ENCODE measurements at regions not wholly inside any gene's neighbourhood (a gene's known extent, or its start where the extent isn't known, plus 50 kb on each side); places are given as distances from the start of the nearest gene placed in this dataset.

GRCh38 chrX:149992918-149993317, 54.6 kb upstream of the EOLA2 start:
- no peak for DNase-seq (ENCODE audit: low read depth in 2 of 2)

GRCh38 chrX:149993989-149994388, 55.7 kb upstream of the EOLA2 start:
- DNase-seq (ENCODE audit: low read depth in 2 of 2), result no peak

GRCh38 chrX:149996515-149996914, 58.2 kb upstream of the EOLA2 start:
- no peak for DNase-seq (ENCODE audit: low read depth in 2 of 2)

- DNase-seq (ENCODE audit: low read depth in 2 of 2), result no peak
These were observed 66.7 kb upstream of the EOLA2 start for GRCh38 chrX:150005027-150005426.

GRCh38 chrX:150007356-150007755, 69.1 kb upstream of the EOLA2 start:
- no peak for DNase-seq (ENCODE audit: low read depth in 2 of 2)

- no peak for DNase-seq (ENCODE audit: low read depth in 2 of 2)
These were observed 74.5 kb upstream of the EOLA2 start for GRCh38 chrX:150012647-150013381.

- DNase-seq (ENCODE audit: low read depth in 2 of 2), result no peak
These were observed 76.2 kb upstream of the EOLA2 start for GRCh38 chrX:150014525-150014924.

- DNase-seq (ENCODE audit: low read depth in 2 of 2), result no peak
These were observed 79.6 kb upstream of the EOLA2 start for GRCh38 chrX:150017868-150018267.

GRCh38 chrX:150018931-150019361, 80.7 kb upstream of the EOLA2 start:
- DNase-seq (ENCODE audit: low read depth in 2 of 2), result peak; percentile 49 to 54

- DNase-seq (ENCODE audit: low read depth in 2 of 2), result no peak
These were observed 90.4 kb upstream of the EOLA2 start for GRCh38 chrX:150028692-150029091.

GRCh38 chrX:150032742-150033141, 94.5 kb upstream of the EOLA2 start:
- no peak for DNase-seq (ENCODE audit: low read depth in 2 of 2)

- no peak for DNase-seq (ENCODE audit: low read depth in 2 of 2)
These were observed 96.5 kb upstream of the EOLA2 start for GRCh38 chrX:150034788-150035187.

GRCh38 chrX:150035531-150035930, 97.2 kb upstream of the EOLA2 start:
- no peak for DNase-seq (ENCODE audit: low read depth in 2 of 2)

GRCh38 chrX:150036181-150036580, 97.9 kb upstream of the EOLA2 start:
- DNase-seq (ENCODE audit: low read depth in 2 of 2), result peak; percentile 44 to 52

GRCh38 chrX:150036641-150037040, 98.3 kb upstream of the EOLA2 start:
- no peak for DNase-seq (ENCODE audit: low read depth in 2 of 2)

GRCh38 chrX:150037041-150037440, 98.8 kb upstream of the EOLA2 start:
- no peak for DNase-seq (ENCODE audit: low read depth in 2 of 2)

GRCh38 chrX:150038315-150038714, 100.0 kb upstream of the EOLA2 start:
- DNase-seq (ENCODE audit: low read depth in 2 of 2), result no peak

- DNase-seq (ENCODE audit: low read depth in 2 of 2), result no peak
These were observed 100.8 kb upstream of the EOLA2 start for GRCh38 chrX:150038986-150039599.

- DNase-seq (ENCODE audit: low read depth in 2 of 2), result no peak
These were observed 102.9 kb upstream of the EOLA2 start for GRCh38 chrX:150041208-150041607.

GRCh38 chrX:150044556-150044955, 106.3 kb upstream of the EOLA2 start:
- no peak for DNase-seq (ENCODE audit: low read depth in 2 of 2)

GRCh38 chrX:150047818-150048217, 109.5 kb upstream of the EOLA2 start:
- DNase-seq (ENCODE audit: low read depth in 2 of 2), result no peak

GRCh38 chrX:150049647-150050046, 111.4 kb upstream of the EOLA2 start:
- DNase-seq (ENCODE audit: low read depth in 2 of 2), result no peak

GRCh38 chrX:150050387-150050786, 112.1 kb upstream of the EOLA2 start:
- no peak for DNase-seq (ENCODE audit: low read depth in 2 of 2)

- DNase-seq (ENCODE audit: low read depth in 2 of 2), result no peak
These were observed 112.8 kb upstream of the EOLA2 start for GRCh38 chrX:150051096-150051495.

All from fibroblast of skin of left quadriceps (primary cell).